ENCODE measurements at regions not wholly inside any gene's neighbourhood (a gene's known extent, or its start where the extent isn't known, plus 50 kb on each side); places are given as distances from the start of the nearest gene placed in this dataset.

- no peak overlapping the region for H3K4me3 ChIP-seq (ENCODE audit: low read depth, low read length)
- no peaks in the 10 kb centered on the region for H3K27me3 ChIP-seq (ENCODE audit: control insufficient read depth, insufficient read depth, low read length)
- H3K9me3 ChIP-seq (ENCODE audit: control insufficient read depth, insufficient read depth, low read length), result no peaks in the 10 kb centered on the region
- TF ChIP-seq CTCF (IDR thresholded peaks at IDR 0.05; ENCODE audit: low read depth, low read length), result no peak
- ChIA-PET POLR2A (no interaction called here), CTCF (no interaction called here)
- no peak overlapping the region for H3K27ac ChIP-seq (ENCODE audit: low read depth, low read length)
- no peak for DNase-seq (ENCODE audit: low read depth, low spot score)
Observed at GRCh38 chr4:43781125-43781524, 667.5 kb downstream of the KCTD8 start.

- H3K4me3 ChIP-seq (ENCODE audit: low read depth, low read length), result no peak overlapping the region
- DNase-seq (ENCODE audit: low read depth, low spot score), result no peak
- TF ChIP-seq CTCF (IDR thresholded peaks at IDR 0.05; ENCODE audit: low read depth, low read length), result no peak
- H3K27me3 ChIP-seq (ENCODE audit: control insufficient read depth, insufficient read depth, low read length), result no peaks in the 10 kb centered on the region
- H3K27ac ChIP-seq (ENCODE audit: low read depth, low read length), result no peak overlapping the region
- ChIA-PET CTCF (interaction anchor here (0.7 kb wide), 1 partner anchor 660 kb away, joined by 3 read pairs; no protein-coding TSS in a partner anchor), POLR2A (no interaction called here)
- H3K9me3 ChIP-seq (ENCODE audit: control insufficient read depth, insufficient read depth, low read length), result no peaks in the 10 kb centered on the region
Observed at GRCh38 chr4:43782391-43782790, 666.2 kb downstream of the KCTD8 start.

GRCh38 chr4:43816116-43816515, 632.5 kb downstream of the KCTD8 start:
- H3K27me3 ChIP-seq (ENCODE audit: control insufficient read depth, insufficient read depth, low read length), result no peaks in the 10 kb centered on the region
- no peak for TF ChIP-seq CTCF (IDR thresholded peaks at IDR 0.05; ENCODE audit: low read depth, low read length)
- ChIA-PET POLR2A (no interaction called here), CTCF (no interaction called here)
- no peak overlapping the region for H3K27ac ChIP-seq (ENCODE audit: low read depth, low read length)
- H3K9me3 ChIP-seq (ENCODE audit: control insufficient read depth, insufficient read depth, low read length), result no peaks in the 10 kb centered on the region
- DNase-seq (ENCODE audit: low read depth, low spot score), result no peak
- no peak overlapping the region for H3K4me3 ChIP-seq (ENCODE audit: low read depth, low read length)

GRCh38 chr4:43822621-43823020, 626.0 kb downstream of the KCTD8 start:
- no peaks in the 10 kb centered on the region for H3K27me3 ChIP-seq (ENCODE audit: control insufficient read depth, insufficient read depth, low read length)
- ChIA-PET CTCF (no interaction called here), POLR2A (no interaction called here)
- no peak for DNase-seq (ENCODE audit: low read depth, low spot score)
- TF ChIP-seq CTCF (IDR thresholded peaks at IDR 0.05; ENCODE audit: low read depth, low read length), result no peak
- no peak overlapping the region for H3K27ac ChIP-seq (ENCODE audit: low read depth, low read length)
- no peak overlapping the region for H3K4me3 ChIP-seq (ENCODE audit: low read depth, low read length)
- peaks cover 10% of the 10 kb centered on the region; the same call in 1 of the 2 replicates for H3K9me3 ChIP-seq (ENCODE audit: control insufficient read depth, insufficient read depth, low read length)

GRCh38 chr4:43835869-43836268, 612.7 kb downstream of the KCTD8 start:
- Histone ChIP-seq H3K27me3 (ENCODE audit: control insufficient read depth, insufficient read depth, low read length) (no peaks in the 10 kb centered on the region), H3K4me3 (ENCODE audit: low read depth, low read length) (no peak overlapping the region), H3K27ac (ENCODE audit: low read depth, low read length) (no peak overlapping the region), H3K9me3 (ENCODE audit: control insufficient read depth, insufficient read depth, low read length) (no peaks in the 10 kb centered on the region)
- no peak for DNase-seq (ENCODE audit: low read depth, low spot score)
- no peak for TF ChIP-seq CTCF (IDR thresholded peaks at IDR 0.05; ENCODE audit: low read depth, low read length)
- ChIA-PET POLR2A (no interaction called here), CTCF (no interaction called here)
